ENCODE measurements at regions not wholly inside any gene's neighbourhood (a gene's known extent, or its start where the extent isn't known, plus 50 kb on each side); places are given as distances from the start of the nearest gene placed in this dataset.

- WGBS: 77% methylated on average over 7 of the region's 7 CpGs
- H3K27ac ChIP-seq (ENCODE audit: low read depth, low read length): no peak overlapping the region
- H3K27me3 ChIP-seq (ENCODE audit: insufficient read depth, low read length): no peaks in the 10 kb centered on the region
These were observed 90.1 kb downstream of the KCNE4 start for GRCh38 chr2:223142118-223142517.

GRCh38 chr2:223147431-223147830 lies 95.4 kb downstream of the KCNE4 start:
- H3K27ac ChIP-seq (ENCODE audit: low read depth, low read length): no peak overlapping the region
- WGBS: 96% methylated on average over 3 of the region's 3 CpGs

More at GRCh38 chr2:223142118-223142517, 90.1 kb downstream of the KCNE4 start:
- H3K4me3 ChIP-seq (ENCODE audit: low read length): no peak overlapping the region
- H3K9ac ChIP-seq (ENCODE audit: low read depth, low read length): no peak overlapping the region
- no peaks in the 10 kb centered on the region for H3K4me1 ChIP-seq (ENCODE audit: insufficient read depth, low read length)
- H3K36me3 ChIP-seq (ENCODE audit: insufficient read depth, low read length): no peaks in the 10 kb centered on the region
- no peaks in the 10 kb centered on the region for H3K9me3 ChIP-seq (ENCODE audit: insufficient read depth, low read depth, low read length)

GRCh38 chr2:223148516-223148915 lies 96.5 kb downstream of the KCNE4 start:
- H3K4me1 ChIP-seq (ENCODE audit: insufficient read depth, low read length): no peaks in the 10 kb centered on the region
- 96% methylated on average over 3 of the region's 3 CpGs for WGBS
- H3K36me3 ChIP-seq (ENCODE audit: insufficient read depth, low read length): no peaks in the 10 kb centered on the region
- no peaks in the 10 kb centered on the region for H3K27me3 ChIP-seq (ENCODE audit: insufficient read depth, low read length)
- H3K4me3 ChIP-seq (ENCODE audit: low read length): no peak overlapping the region
- no peaks in the 10 kb centered on the region for H3K9me3 ChIP-seq (ENCODE audit: insufficient read depth, low read depth, low read length)
- no peak overlapping the region for H3K9ac ChIP-seq (ENCODE audit: low read depth, low read length)
- H3K27ac ChIP-seq (ENCODE audit: low read depth, low read length): no peak overlapping the region

More at GRCh38 chr2:223147431-223147830, 95.4 kb downstream of the KCNE4 start:
- H3K36me3 ChIP-seq (ENCODE audit: insufficient read depth, low read length): no peaks in the 10 kb centered on the region
- no peak overlapping the region for H3K9ac ChIP-seq (ENCODE audit: low read depth, low read length)
- no peaks in the 10 kb centered on the region for H3K27me3 ChIP-seq (ENCODE audit: insufficient read depth, low read length)
- H3K4me3 ChIP-seq (ENCODE audit: low read length): no peak overlapping the region
- no peaks in the 10 kb centered on the region for H3K4me1 ChIP-seq (ENCODE audit: insufficient read depth, low read length)
- H3K9me3 ChIP-seq (ENCODE audit: insufficient read depth, low read depth, low read length): no peaks in the 10 kb centered on the region

GRCh38 chr2:223155956-223156355 lies 104.0 kb downstream of the KCNE4 start:
- no peak overlapping the region for H3K27ac ChIP-seq (ENCODE audit: low read depth, low read length)
- H3K27me3 ChIP-seq (ENCODE audit: insufficient read depth, low read length): no peaks in the 10 kb centered on the region
- no peaks in the 10 kb centered on the region for H3K4me1 ChIP-seq (ENCODE audit: insufficient read depth, low read length)
- H3K4me3 ChIP-seq (ENCODE audit: low read length): no peak overlapping the region
- no peaks in the 10 kb centered on the region for H3K36me3 ChIP-seq (ENCODE audit: insufficient read depth, low read length)
- H3K9ac ChIP-seq (ENCODE audit: low read depth, low read length): no peak overlapping the region
- H3K9me3 ChIP-seq (ENCODE audit: insufficient read depth, low read depth, low read length): no peaks in the 10 kb centered on the region

GRCh38 chr2:223161873-223162458 lies 110.0 kb downstream of the KCNE4 start:
- H3K4me3 ChIP-seq (ENCODE audit: low read length): no peak overlapping the region
- no peak overlapping the region for H3K9ac ChIP-seq (ENCODE audit: low read depth, low read length)
- no peaks in the 10 kb centered on the region for H3K27me3 ChIP-seq (ENCODE audit: insufficient read depth, low read length)
- no peak overlapping the region for H3K27ac ChIP-seq (ENCODE audit: low read depth, low read length)
- WGBS: 88% methylated on average over 8 of the region's 8 CpGs
- no peaks in the 10 kb centered on the region for H3K9me3 ChIP-seq (ENCODE audit: insufficient read depth, low read depth, low read length)
- no peaks in the 10 kb centered on the region for H3K4me1 ChIP-seq (ENCODE audit: insufficient read depth, low read length)
- H3K36me3 ChIP-seq (ENCODE audit: insufficient read depth, low read length): no peaks in the 10 kb centered on the region

- H3K4me3 ChIP-seq (ENCODE audit: low read length): no peak overlapping the region
- no peak overlapping the region for H3K9ac ChIP-seq (ENCODE audit: low read depth, low read length)
- H3K36me3 ChIP-seq (ENCODE audit: insufficient read depth, low read length): no peaks in the 10 kb centered on the region
- no peaks in the 10 kb centered on the region for H3K9me3 ChIP-seq (ENCODE audit: insufficient read depth, low read depth, low read length)
- no peaks in the 10 kb centered on the region for H3K4me1 ChIP-seq (ENCODE audit: insufficient read depth, low read length)
- H3K27ac ChIP-seq (ENCODE audit: low read depth, low read length): no peak overlapping the region
- WGBS: 94% methylated on average over 2 of the region's 2 CpGs
- no peaks in the 10 kb centered on the region for H3K27me3 ChIP-seq (ENCODE audit: insufficient read depth, low read length)
These were observed 113.6 kb downstream of the KCNE4 start for GRCh38 chr2:223165423-223166214.

GRCh38 chr2:223166215-223166493 lies 114.2 kb downstream of the KCNE4 start:
- no peaks in the 10 kb centered on the region for H3K36me3 ChIP-seq (ENCODE audit: insufficient read depth, low read length)
- H3K4me1 ChIP-seq (ENCODE audit: insufficient read depth, low read length): no peaks in the 10 kb centered on the region
- no peak overlapping the region for H3K27ac ChIP-seq (ENCODE audit: low read depth, low read length)
- no peak overlapping the region for H3K9ac ChIP-seq (ENCODE audit: low read depth, low read length)
- H3K27me3 ChIP-seq (ENCODE audit: insufficient read depth, low read length): no peaks in the 10 kb centered on the region
- no peak overlapping the region for H3K4me3 ChIP-seq (ENCODE audit: low read length)
- H3K9me3 ChIP-seq (ENCODE audit: insufficient read depth, low read depth, low read length): no peaks in the 10 kb centered on the region

- no peaks in the 10 kb centered on the region for H3K9me3 ChIP-seq (ENCODE audit: insufficient read depth, low read depth, low read length)
- H3K27ac ChIP-seq (ENCODE audit: low read depth, low read length): no peak overlapping the region
- H3K9ac ChIP-seq (ENCODE audit: low read depth, low read length): no peak overlapping the region
- WGBS: 96% methylated on average over 5 of the region's 6 CpGs
- no peaks in the 10 kb centered on the region for H3K36me3 ChIP-seq (ENCODE audit: insufficient read depth, low read length)
- no peaks in the 10 kb centered on the region for H3K4me1 ChIP-seq (ENCODE audit: insufficient read depth, low read length)
- no peaks in the 10 kb centered on the region for H3K27me3 ChIP-seq (ENCODE audit: insufficient read depth, low read length)
- H3K4me3 ChIP-seq (ENCODE audit: low read length): no peak overlapping the region
These were observed 115.1 kb downstream of the KCNE4 start for GRCh38 chr2:223166983-223167650.

GRCh38 chr2:223169830-223170605 lies 118.0 kb downstream of the KCNE4 start:
- H3K9ac ChIP-seq (ENCODE audit: low read depth, low read length): no peak overlapping the region
- 79% methylated on average over 5 of the region's 6 CpGs for WGBS
- no peak overlapping the region for H3K27ac ChIP-seq (ENCODE audit: low read depth, low read length)
- H3K36me3 ChIP-seq (ENCODE audit: insufficient read depth, low read length): no peaks in the 10 kb centered on the region
- no peaks in the 10 kb centered on the region for H3K4me1 ChIP-seq (ENCODE audit: insufficient read depth, low read length)
- no peak overlapping the region for H3K4me3 ChIP-seq (ENCODE audit: low read length)
- no peaks in the 10 kb centered on the region for H3K27me3 ChIP-seq (ENCODE audit: insufficient read depth, low read length)
- H3K9me3 ChIP-seq (ENCODE audit: insufficient read depth, low read depth, low read length): no peaks in the 10 kb centered on the region

GRCh38 chr2:223176970-223177369 lies 125.0 kb downstream of the KCNE4 start:
- no peaks in the 10 kb centered on the region for H3K27me3 ChIP-seq (ENCODE audit: insufficient read depth, low read length)
- peaks cover 9% of the 10 kb centered on the region; the same call in 1 of the 2 replicates for H3K9me3 ChIP-seq (ENCODE audit: insufficient read depth, low read depth, low read length)
- H3K4me3 ChIP-seq (ENCODE audit: low read length): no peak overlapping the region
- H3K4me1 ChIP-seq (ENCODE audit: insufficient read depth, low read length): no peaks in the 10 kb centered on the region
- no peak overlapping the region for H3K27ac ChIP-seq (ENCODE audit: low read depth, low read length)
- no peaks in the 10 kb centered on the region for H3K36me3 ChIP-seq (ENCODE audit: insufficient read depth, low read length)
- no peak overlapping the region for H3K9ac ChIP-seq (ENCODE audit: low read depth, low read length)
- WGBS: 94% methylated on average over 2 of the region's 2 CpGs

GRCh38 chr2:223180463-223180862 lies 128.5 kb downstream of the KCNE4 start:
- H3K27me3 ChIP-seq (ENCODE audit: insufficient read depth, low read length): no peaks in the 10 kb centered on the region
- no peaks in the 10 kb centered on the region for H3K4me1 ChIP-seq (ENCODE audit: insufficient read depth, low read length)
- H3K4me3 ChIP-seq (ENCODE audit: low read length): no peak overlapping the region
- H3K9ac ChIP-seq (ENCODE audit: low read depth, low read length): no peak overlapping the region
- H3K36me3 ChIP-seq (ENCODE audit: insufficient read depth, low read length): no peaks in the 10 kb centered on the region
- H3K9me3 ChIP-seq (ENCODE audit: insufficient read depth, low read depth, low read length): peaks cover 9% of the 10 kb centered on the region; the same call in 1 of the 2 replicates
- 93% methylated on average over 2 of the region's 2 CpGs for WGBS
- H3K27ac ChIP-seq (ENCODE audit: low read depth, low read length): no peak overlapping the region

Data from HUES64 (cell line).